Rectal smooth muscle tissue (tissue), 1 donor: ENCODE measurements at regions not wholly inside any gene's neighbourhood (a gene's known extent, or its start where the extent isn't known, plus 50 kb on each side); places are given as distances from the start of the nearest gene placed in this dataset.
"Not testable (repeated sequence)": the region's sequence is repeated elsewhere in the genome, so short reads cannot be mapped to it uniquely, and the experiment has no call there.

Experiments
- H3K27ac ChIP-seq: one replicate; pipeline ENCODE4 v1.7.0; 2013; ENCODE audit warnings: low read depth, low read length, inconsistent platforms
- H3K27me3 ChIP-seq: one replicate; pipeline ENCODE4 v1.7.0; 2013; ENCODE audit warnings: low read length; ENCODE audit not compliant: control insufficient read depth, insufficient read depth
- H3K36me3 ChIP-seq: one replicate; pipeline ENCODE4 v1.7.0; 2013; ENCODE audit warnings: low read length; ENCODE audit not compliant: control insufficient read depth, insufficient read depth
- H3K4me1 ChIP-seq: one replicate; pipeline ENCODE4 v1.7.0; 2013; ENCODE audit warnings: low read length; ENCODE audit not compliant: control insufficient read depth, insufficient read depth
- H3K4me3 ChIP-seq: one replicate; pipeline ENCODE4 v1.7.0; 2013; ENCODE audit warnings: low read length
- H3K9ac ChIP-seq: one replicate; pipeline ENCODE4 v1.7.0; 2013; ENCODE audit warnings: low read length

DNA sequence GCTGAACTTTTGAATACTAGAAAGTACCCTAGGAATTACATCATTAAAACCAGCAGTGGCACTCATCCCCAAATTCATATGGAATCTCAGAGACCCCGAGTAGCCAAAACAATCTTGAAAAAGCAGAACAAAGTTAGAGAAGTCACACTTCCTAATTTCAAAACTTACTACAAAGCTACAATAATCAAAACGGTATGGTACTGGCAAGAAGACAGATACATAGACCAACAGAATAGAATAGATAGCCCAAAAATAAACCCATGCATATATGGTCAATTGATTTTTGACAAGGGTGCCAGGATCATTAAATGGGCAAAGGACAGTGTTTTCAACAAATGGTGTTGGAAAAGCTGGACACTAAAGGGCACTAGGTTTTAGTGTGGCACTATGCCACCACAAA lies 176.0 kb upstream of the NDUFV2 start:
- H3K9ac ChIP-seq = no peak overlapping the region
- no peak overlapping the region for H3K27ac ChIP-seq
- no peaks in the 10 kb centered on the region for H3K4me1 ChIP-seq
- no peak overlapping the region for H3K4me3 ChIP-seq
- H3K36me3 ChIP-seq = no peaks in the 10 kb centered on the region
- no peaks in the 10 kb centered on the region for H3K27me3 ChIP-seq

- no peaks in the 10 kb centered on the region for H3K4me1 ChIP-seq
- no peak overlapping the region for H3K9ac ChIP-seq
- H3K36me3 ChIP-seq = no peaks in the 10 kb centered on the region
- H3K27me3 ChIP-seq = no peaks in the 10 kb centered on the region
- H3K4me3 ChIP-seq = no peak overlapping the region
- no peak overlapping the region for H3K27ac ChIP-seq
Observed at GRCh38 chr18:8928044-8928443, 174.5 kb upstream of the NDUFV2 start.

GRCh38 chr18:8928847-8929780 lies 173.4 kb upstream of the NDUFV2 start:
- H3K27me3 ChIP-seq = no peaks in the 10 kb centered on the region
- no peak overlapping the region for H3K27ac ChIP-seq
- H3K4me3 ChIP-seq = no peak overlapping the region
- H3K9ac ChIP-seq = no peak overlapping the region
- H3K36me3 ChIP-seq = no peaks in the 10 kb centered on the region
- no peaks in the 10 kb centered on the region for H3K4me1 ChIP-seq

GRCh38 chr18:8930990-8931616 lies 171.4 kb upstream of the NDUFV2 start:
- no peaks in the 10 kb centered on the region for H3K27me3 ChIP-seq
- no peaks in the 10 kb centered on the region for H3K36me3 ChIP-seq
- no peaks in the 10 kb centered on the region for H3K4me1 ChIP-seq
- H3K4me3 ChIP-seq = no peak overlapping the region
- H3K27ac ChIP-seq = no peak overlapping the region
- no peak overlapping the region for H3K9ac ChIP-seq

DNA sequence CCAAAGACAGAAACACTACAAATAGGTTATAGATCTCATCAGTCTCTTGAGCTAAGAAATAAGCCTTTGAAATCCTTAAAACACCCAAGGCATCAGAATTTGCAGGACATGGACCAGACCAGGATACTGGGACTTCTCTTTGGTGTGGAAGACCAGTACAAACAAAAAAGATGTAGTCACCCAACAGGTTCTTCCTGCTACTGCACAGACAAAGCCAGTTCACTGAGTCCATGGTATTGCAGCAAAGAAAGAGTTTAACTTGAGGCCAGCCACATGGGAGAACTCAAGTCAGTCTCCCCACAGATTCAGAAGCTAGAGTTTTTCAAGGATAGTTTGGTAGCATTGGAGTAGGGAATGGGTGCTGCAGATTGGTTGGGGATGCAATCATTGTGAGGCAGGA lies 169.6 kb upstream of the NDUFV2 start:
- Histone ChIP-seq H3K4me3 (no peak overlapping the region), H3K36me3 (no peaks in the 10 kb centered on the region), H3K9ac (no peak overlapping the region), H3K4me1 (no peaks in the 10 kb centered on the region), H3K27me3 (no peaks in the 10 kb centered on the region), H3K27ac (no peak overlapping the region)

DNA sequence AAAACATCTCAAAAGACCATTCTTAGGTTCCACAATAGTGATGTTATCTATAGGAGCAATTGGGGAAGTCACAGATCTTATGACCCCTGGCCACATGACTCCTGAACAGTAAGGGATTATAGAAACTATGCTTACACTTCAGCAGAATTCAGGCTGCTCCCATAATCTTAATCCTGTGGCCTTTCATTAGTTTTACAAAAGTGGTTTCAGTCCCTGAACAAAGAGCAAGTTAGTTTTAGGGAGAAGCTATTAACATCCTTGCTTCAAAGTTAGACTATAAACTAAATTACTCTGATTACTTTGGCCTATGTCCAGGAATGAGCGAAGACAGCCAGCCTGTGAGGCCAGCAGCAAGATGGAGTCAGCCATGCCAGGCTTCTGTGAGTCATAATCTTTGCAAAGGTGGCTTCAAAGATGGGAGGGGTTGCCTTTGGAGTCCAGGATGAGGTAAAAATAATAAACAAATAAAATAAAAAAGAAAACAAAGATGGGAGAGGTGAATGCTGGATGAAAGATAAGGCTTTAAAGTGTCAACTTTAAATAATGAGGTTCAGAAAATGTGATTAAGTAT lies 168.7 kb upstream of the NDUFV2 start:
- no peak overlapping the region for H3K4me3 ChIP-seq
- H3K36me3 ChIP-seq = no peaks in the 10 kb centered on the region
- no peak overlapping the region for H3K9ac ChIP-seq
- no peaks in the 10 kb centered on the region for H3K27me3 ChIP-seq
- no peak overlapping the region for H3K27ac ChIP-seq
- H3K4me1 ChIP-seq = no peaks in the 10 kb centered on the region

- not testable (repeated sequence) for H3K4me1 ChIP-seq, H3K4me3 ChIP-seq, H3K27me3 ChIP-seq, H3K27ac ChIP-seq, H3K36me3 ChIP-seq, H3K9ac ChIP-seq
Observed at GRCh38 chr18:8935346-8935745, 167.2 kb upstream of the NDUFV2 start.

DNA sequence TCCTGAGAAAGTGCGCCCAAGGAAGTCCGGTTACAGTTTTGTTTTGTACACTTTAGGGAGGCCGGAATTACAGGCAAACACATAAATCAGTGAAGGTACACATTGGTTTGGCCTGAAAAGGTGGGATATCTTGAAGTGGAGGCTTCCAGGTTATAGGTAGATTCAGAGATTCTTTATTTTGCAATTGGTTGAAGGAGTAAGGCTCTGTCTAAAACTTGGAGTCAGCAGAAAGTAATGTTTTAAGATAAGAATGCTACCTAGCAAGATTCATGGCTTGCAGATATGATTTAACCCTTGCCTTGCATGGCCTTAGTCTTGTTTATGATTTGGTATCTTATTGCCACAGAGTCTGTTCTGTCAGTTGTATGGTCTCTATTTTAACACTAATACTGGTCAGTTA lies 165.9 kb upstream of the NDUFV2 start:
- Histone ChIP-seq H3K4me3 (no peak overlapping the region), H3K27ac (no peak overlapping the region), H3K9ac (no peak overlapping the region), H3K27me3 (no peaks in the 10 kb centered on the region), H3K36me3 (no peaks in the 10 kb centered on the region), H3K4me1 (no peaks in the 10 kb centered on the region)

GRCh38 chr18:8937160-8938094 lies 165.1 kb upstream of the NDUFV2 start:
- Histone ChIP-seq H3K4me1 (no peaks in the 10 kb centered on the region), H3K27ac (no peak overlapping the region), H3K9ac (no peak overlapping the region), H3K36me3 (no peaks in the 10 kb centered on the region), H3K27me3 (no peaks in the 10 kb centered on the region), H3K4me3 (no peak overlapping the region)

- Histone ChIP-seq H3K4me3 (no peak overlapping the region), H3K27ac (no peak overlapping the region), H3K9ac (no peak overlapping the region), H3K27me3 (no peaks in the 10 kb centered on the region), H3K36me3 (no peaks in the 10 kb centered on the region), H3K4me1 (no peaks in the 10 kb centered on the region)
Observed at GRCh38 chr18:8938817-8939216, 163.7 kb upstream of the NDUFV2 start.

DNA sequence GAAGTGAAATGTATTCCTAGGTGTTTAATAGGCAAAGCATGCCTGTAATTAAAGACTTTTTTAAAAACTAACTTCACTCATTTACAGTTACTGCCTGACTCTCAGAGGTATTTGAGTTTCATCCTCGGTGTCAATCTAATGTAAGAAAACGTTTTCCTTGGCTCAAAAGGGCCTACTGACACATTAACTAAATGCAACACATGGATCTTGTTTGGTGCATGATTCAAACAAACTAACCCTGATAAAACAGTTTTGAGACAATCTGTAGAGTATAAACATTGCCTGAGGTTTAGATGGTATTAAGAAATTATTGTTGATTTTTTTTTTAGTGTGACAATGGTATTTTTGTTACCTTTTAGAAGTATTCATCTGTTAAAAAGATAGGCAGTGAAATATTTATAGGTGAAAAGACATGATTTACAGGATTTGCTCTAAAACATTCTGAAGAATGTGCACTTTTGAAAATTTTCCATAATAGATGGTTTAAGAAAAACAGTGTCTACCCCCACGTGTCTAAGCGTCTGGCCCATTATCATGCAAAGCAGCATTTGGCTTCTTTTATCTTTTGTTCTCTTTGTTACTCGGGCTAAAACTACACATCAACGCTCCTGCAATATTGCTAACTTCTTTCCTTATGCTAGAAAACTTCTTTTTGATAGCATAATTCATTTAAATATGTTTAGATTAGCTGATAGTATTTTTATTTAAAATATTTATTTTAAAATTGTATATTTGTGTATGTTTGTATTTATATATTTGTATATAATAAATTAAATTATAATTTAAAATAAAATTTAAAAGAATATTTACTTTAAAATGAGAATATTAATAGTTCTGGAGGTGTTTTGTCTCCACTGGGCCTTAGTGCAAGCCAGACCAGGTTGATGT lies 160.2 kb upstream of the NDUFV2 start:
- Histone ChIP-seq H3K27me3 (no peaks in the 10 kb centered on the region), H3K4me3 (no peak overlapping the region), H3K4me1 (no peaks in the 10 kb centered on the region), H3K9ac (no peak overlapping the region), H3K27ac (no peak overlapping the region), H3K36me3 (no peaks in the 10 kb centered on the region)
